Hepatocyte (in vitro differentiated cells): ENCODE measurements at regions not wholly inside any gene's neighbourhood (a gene's known extent, or its start where the extent isn't known, plus 50 kb on each side); places are given as distances from the start of the nearest gene placed in this dataset.

Source experiments
- DNase-seq: peaks from one replicate; pipeline ENCODE4 v3.0.0-alpha.2; 2016; ENCODE audit warnings: low spot score
- H2AFZ ChIP-seq: fragments of 200-600 bp; sonication (generic); 2 replicates; pipeline ENCODE4 v1.6.0; 2016; ENCODE audit warnings: antibody characterized with exemption, mild to moderate bottlenecking
- H3K27ac ChIP-seq: fragments of 200-600 bp; sonication (generic); 2 replicates; pipeline ENCODE4 v1.5.1; 2016; ENCODE audit warnings: mild to moderate bottlenecking
- H3K27me3 ChIP-seq: fragments of 200-600 bp; sonication (generic); 2 replicates; pipeline ENCODE4 v1.6.1; 2016
- H3K36me3 ChIP-seq: fragments of 200-600 bp; sonication (generic); replicated peaks from 2 replicates; pipeline ENCODE4 v1.5.1; 2016; ENCODE audit warnings: low read depth; ENCODE audit not compliant: insufficient read depth
- H3K4me1 ChIP-seq: fragments of 200-600 bp; sonication (generic); 2 replicates; pipeline ENCODE4 v1.5.1; 2016; ENCODE audit warnings: mild to moderate bottlenecking, moderate library complexity; ENCODE audit not compliant: insufficient read depth
- H3K4me2 ChIP-seq: fragments of 200-600 bp; sonication (generic); 2 replicates; pipeline ENCODE4 v1.6.0; 2016
- H3K4me3 ChIP-seq: fragments of 200-600 bp; sonication (generic); 2 replicates; pipeline ENCODE4 v1.5.1; 2016; ENCODE audit warnings: mild to moderate bottlenecking
- H3K79me2 ChIP-seq: fragments of 200-600 bp; sonication (generic); 2 replicates; pipeline ENCODE4 v1.6.0; 2017; ENCODE audit warnings: mild to moderate bottlenecking
- H3K9me2 ChIP-seq: fragments of 200-600 bp; sonication (generic); replicated peaks from 2 replicates; pipeline ENCODE4 v1.6.0; 2017; ENCODE audit warnings: mild to moderate bottlenecking; ENCODE audit not compliant: insufficient read depth
- H3K9me3 ChIP-seq: fragments of 200-600 bp; sonication (generic); 2 replicates; pipeline ENCODE4 v1.5.1; 2016; ENCODE audit warnings: low read depth, mild to moderate bottlenecking
- H4K20me1 ChIP-seq: fragments of 200-600 bp; sonication (generic); 2 replicates; pipeline ENCODE4 v1.6.0; 2016; ENCODE audit warnings: mild to moderate bottlenecking; ENCODE audit not compliant: insufficient read depth, poor library complexity, severe bottlenecking
- EZH2 ChIP-seq: fragments of 200-600 bp; sonication (generic); IDR thresholded peaks from 2 replicates; pipeline ENCODE4 v1.6.1; 2016; ENCODE audit warnings: antibody characterized with exemption, mild to moderate bottlenecking, borderline replicate concordance
- EZH2phosphoT487 ChIP-seq: fragments of 200-600 bp; sonication (generic); IDR thresholded peaks from one replicate; pipeline ENCODE4 v1.6.1; 2018; ENCODE audit warnings: antibody characterized with exemption, mild to moderate bottlenecking, low read depth, moderate library complexity; ENCODE audit not compliant: unreplicated experiment, severe bottlenecking
- WGBS: methylation state at CpG from one replicate; pipeline ENCODE4 v1.1.6; 2016; ENCODE audit warnings: low lambda C conversion rate; ENCODE audit errors: missing lambda C conversion rate; 5-methylcytosine and 5-hydroxymethylcytosine counted together
- TF ChIP-seq, protein P1 (sequence below): fragments of 200-600 bp; sonication (generic); IDR thresholded peaks from 2 replicates; pipeline ENCODE4 v1.5.1; 2016; ENCODE audit warnings: antibody characterized with exemption, mild to moderate bottlenecking; ENCODE audit not compliant: poor library complexity

DNA sequence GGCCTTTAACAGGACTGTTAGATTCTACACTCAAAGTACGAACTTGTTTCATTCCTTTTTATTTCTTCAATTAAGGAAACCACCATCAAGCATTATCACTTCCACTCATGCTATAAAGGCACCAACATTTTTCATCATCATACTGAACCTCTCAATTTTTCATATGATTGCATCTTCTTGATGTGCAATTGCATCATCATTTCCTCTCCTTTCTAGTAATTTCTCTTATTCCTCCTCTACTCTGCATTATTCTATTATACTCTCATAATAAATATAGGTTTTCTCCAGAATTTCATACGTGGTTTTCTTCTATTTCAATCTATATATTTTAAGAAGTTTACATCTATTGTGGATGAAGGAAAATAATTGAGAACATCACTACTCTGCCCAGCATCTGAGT, 506.2 kb upstream of the ZNF385D start:
- H3K27ac ChIP-seq = no peak overlapping the region
- TF ChIP-seq EZH2phosphoT487 (no peak), EZH2 (no peak)
- TF ChIP-seq, protein P1, sequence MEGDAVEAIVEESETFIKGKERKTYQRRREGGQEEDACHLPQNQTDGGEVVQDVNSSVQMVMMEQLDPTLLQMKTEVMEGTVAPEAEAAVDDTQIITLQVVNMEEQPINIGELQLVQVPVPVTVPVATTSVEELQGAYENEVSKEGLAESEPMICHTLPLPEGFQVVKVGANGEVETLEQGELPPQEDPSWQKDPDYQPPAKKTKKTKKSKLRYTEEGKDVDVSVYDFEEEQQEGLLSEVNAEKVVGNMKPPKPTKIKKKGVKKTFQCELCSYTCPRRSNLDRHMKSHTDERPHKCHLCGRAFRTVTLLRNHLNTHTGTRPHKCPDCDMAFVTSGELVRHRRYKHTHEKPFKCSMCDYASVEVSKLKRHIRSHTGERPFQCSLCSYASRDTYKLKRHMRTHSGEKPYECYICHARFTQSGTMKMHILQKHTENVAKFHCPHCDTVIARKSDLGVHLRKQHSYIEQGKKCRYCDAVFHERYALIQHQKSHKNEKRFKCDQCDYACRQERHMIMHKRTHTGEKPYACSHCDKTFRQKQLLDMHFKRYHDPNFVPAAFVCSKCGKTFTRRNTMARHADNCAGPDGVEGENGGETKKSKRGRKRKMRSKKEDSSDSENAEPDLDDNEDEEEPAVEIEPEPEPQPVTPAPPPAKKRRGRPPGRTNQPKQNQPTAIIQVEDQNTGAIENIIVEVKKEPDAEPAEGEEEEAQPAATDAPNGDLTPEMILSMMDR = no peak
- 63% methylated on average over 2 of the region's 2 CpGs for WGBS
- H3K4me2 ChIP-seq = no peak overlapping the region
- H2AFZ ChIP-seq = no peak overlapping the region
- H3K36me3 ChIP-seq = no peaks in the 10 kb centered on the region
- no peaks in the 10 kb centered on the region for H3K27me3 ChIP-seq
- H3K9me2 ChIP-seq = no peaks in the 10 kb centered on the region
- DNase-seq = no peak
- H3K9me3 ChIP-seq = no peaks in the 10 kb centered on the region
- H3K79me2 ChIP-seq = no peaks in the 10 kb centered on the region
- H4K20me1 ChIP-seq = no peaks in the 10 kb centered on the region
- no peaks in the 10 kb centered on the region for H3K4me1 ChIP-seq
- no peak overlapping the region for H3K4me3 ChIP-seq

DNA sequence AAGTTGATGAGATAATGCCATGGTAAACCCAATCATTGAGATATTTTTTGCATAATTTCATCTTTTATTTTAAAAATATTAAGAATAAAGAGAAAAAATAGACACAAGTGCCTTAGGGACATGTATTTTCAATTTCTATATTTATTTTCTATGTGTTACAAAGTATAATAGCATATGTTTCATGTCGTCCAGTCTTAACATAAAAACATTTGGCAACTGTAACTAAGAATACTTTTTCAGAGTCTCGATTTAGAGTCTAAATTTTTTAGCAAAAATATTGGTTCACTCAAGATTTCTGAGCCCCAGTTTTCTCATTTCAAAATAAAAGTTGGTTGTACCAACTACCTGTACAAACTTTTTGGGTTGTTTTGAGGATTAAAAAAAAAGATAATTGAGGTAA, 511.4 kb upstream of the ZNF385D start:
- TF ChIP-seq, protein P1 = no peak
- TF ChIP-seq EZH2phosphoT487 (no peak), EZH2 (no peak)
- no peak overlapping the region for H3K4me2 ChIP-seq
- H3K4me3 ChIP-seq = no peak overlapping the region
- no peaks in the 10 kb centered on the region for H3K36me3 ChIP-seq
- DNase-seq = no peak
- WGBS = 77% methylated on average over 2 of the region's 2 CpGs
- H3K79me2 ChIP-seq = no peaks in the 10 kb centered on the region
- H3K4me1 ChIP-seq = no peaks in the 10 kb centered on the region
- no peak overlapping the region for H3K27ac ChIP-seq
- no peaks in the 10 kb centered on the region for H3K9me2 ChIP-seq
- no peaks in the 10 kb centered on the region for H3K27me3 ChIP-seq
- H4K20me1 ChIP-seq = no peaks in the 10 kb centered on the region
- no peak overlapping the region for H2AFZ ChIP-seq
- no peaks in the 10 kb centered on the region for H3K9me3 ChIP-seq

DNA sequence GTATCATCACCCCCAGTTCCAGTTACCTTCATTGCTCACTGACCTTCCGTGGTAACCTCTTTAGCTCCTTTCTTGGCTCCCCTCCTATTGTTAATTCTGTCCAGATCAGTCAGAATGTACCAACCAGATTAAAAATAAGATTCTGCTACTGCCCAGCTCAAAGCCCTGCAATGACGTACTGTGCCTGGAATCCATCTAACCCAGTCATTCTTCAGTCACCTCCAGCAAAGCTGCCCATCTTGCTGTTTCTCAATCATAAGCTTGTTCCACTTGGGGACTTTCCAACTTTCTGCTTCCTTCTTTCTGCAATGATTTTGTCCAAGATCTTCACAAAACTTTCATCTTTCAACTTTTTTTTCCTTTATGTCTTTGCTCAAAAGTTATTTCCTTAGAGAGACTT, 512.0 kb upstream of the ZNF385D start:
- H3K4me1 ChIP-seq = no peaks in the 10 kb centered on the region
- H3K9me2 ChIP-seq = no peaks in the 10 kb centered on the region
- DNase-seq = no peak
- H3K27me3 ChIP-seq = no peaks in the 10 kb centered on the region
- H3K36me3 ChIP-seq = no peaks in the 10 kb centered on the region
- WGBS = 89% methylated on average over 2 of the region's 2 CpGs
- H4K20me1 ChIP-seq = no peaks in the 10 kb centered on the region
- no peak overlapping the region for H3K4me2 ChIP-seq
- no peak overlapping the region for H3K27ac ChIP-seq
- no peak overlapping the region for H2AFZ ChIP-seq
- H3K9me3 ChIP-seq = no peaks in the 10 kb centered on the region
- H3K4me3 ChIP-seq = no peak overlapping the region
- H3K79me2 ChIP-seq = no peaks in the 10 kb centered on the region
- TF ChIP-seq EZH2phosphoT487 (no peak), EZH2 (no peak)
- TF ChIP-seq, protein P1 = no peak

DNA sequence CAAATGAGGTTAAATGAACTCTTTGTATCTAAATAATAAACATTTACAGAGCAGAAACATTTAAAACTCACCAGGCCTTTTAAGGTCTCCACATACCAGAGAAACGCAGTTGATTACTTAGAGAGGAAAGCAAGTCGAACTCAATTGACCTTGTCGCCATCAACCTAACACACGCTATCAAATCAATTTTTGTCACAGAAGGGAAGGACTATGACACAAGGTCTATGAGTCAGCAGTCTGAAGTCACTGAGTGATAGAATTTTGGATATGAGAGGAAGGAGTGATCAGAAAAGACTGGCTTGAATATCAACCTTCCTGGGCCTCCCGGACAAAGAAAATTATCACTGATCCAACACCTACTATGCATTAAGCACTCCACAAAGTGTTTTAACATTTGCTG, 514.4 kb upstream of the ZNF385D start:
- Histone ChIP-seq H3K4me2 (no peak overlapping the region), H2AFZ (no peak overlapping the region), H3K27ac (no peak overlapping the region), H3K9me2 (no peaks in the 10 kb centered on the region), H3K27me3 (no peaks in the 10 kb centered on the region), H3K4me1 (no peaks in the 10 kb centered on the region), H3K79me2 (no peaks in the 10 kb centered on the region), H3K9me3 (no peaks in the 10 kb centered on the region), H4K20me1 (no peaks in the 10 kb centered on the region), H3K36me3 (no peaks in the 10 kb centered on the region), H3K4me3 (no peak overlapping the region)
- TF ChIP-seq EZH2phosphoT487 (no peak), EZH2 (no peak)
- TF ChIP-seq, protein P1 = no peak
- no peak for DNase-seq
- WGBS = 90% methylated on average over 5 of the region's 5 CpGs
